HG02763 (cell line): ENCODE measurements at regions not wholly inside any gene's neighbourhood (a gene's known extent, or its start where the extent isn't known, plus 50 kb on each side); places are given as distances from the start of the nearest gene placed in this dataset.

Experiments used
- ATAC-seq: cut with Tn5 transposase; IDR thresholded peaks from one replicate; pipeline ENCODE4 v1.9.1; 2021; ENCODE audit warnings: mild to moderate bottlenecking, moderate library complexity; ENCODE audit not compliant: unreplicated experiment

DNA sequence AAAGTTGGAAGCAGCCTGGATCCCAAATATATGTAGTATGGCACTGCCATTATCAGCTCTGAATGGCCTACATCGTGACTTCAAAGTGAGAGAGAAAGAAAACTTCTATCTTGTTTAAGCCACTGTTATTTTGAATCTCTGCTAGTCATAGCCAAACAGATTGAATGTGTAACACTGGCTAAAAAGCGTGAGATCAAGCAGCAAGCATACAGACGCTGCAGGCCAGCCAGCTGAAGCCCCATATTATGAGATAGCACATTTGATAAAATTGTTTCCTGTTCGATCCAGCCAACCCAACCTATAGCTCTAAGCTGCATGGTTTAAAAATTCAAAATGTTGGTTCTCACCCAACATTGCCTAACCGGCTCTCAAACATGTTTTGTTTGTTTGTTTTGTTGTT, 95.0 kb downstream of the DUSP6 start:
- no peak for ATAC-seq

DNA sequence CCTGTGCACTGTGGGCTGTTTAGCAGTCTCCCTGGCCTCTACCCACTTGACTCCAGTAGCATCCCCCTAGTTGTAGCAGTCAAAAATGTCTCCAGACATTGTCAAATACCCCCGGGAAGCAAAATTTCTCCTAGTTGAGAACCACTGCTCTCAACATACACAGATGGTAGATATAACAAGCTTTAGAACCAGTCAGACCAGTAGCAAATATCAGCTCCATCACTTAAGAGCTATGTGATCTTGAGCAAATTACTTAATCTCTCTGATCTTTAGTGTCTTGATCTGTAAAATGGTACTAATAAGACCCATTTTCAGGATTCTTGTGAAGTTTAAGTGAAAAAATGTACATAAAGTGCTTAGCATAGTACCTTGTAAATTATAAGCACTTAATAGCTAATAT, 96.2 kb downstream of the DUSP6 start:
- ATAC-seq, result no peak

DNA sequence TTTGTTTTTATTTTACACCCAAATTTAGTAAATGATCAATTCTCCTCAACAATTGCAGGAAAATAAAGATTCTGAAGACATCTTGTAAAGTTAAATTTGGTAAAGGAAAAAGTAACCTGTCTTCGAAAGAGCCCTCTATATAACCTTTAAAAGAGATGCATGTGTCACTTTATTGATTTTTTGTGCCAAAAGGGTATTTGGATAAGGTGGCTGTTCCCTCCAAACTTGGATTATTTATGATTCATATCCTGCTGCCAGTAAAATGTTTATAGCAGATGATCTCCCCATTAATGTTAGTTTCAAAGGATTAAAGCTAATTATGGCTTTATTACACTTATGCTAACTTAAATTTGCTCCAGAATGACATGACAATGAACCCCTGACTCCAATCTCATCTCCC, 98.8 kb downstream of the DUSP6 start:
- no peak for ATAC-seq

DNA sequence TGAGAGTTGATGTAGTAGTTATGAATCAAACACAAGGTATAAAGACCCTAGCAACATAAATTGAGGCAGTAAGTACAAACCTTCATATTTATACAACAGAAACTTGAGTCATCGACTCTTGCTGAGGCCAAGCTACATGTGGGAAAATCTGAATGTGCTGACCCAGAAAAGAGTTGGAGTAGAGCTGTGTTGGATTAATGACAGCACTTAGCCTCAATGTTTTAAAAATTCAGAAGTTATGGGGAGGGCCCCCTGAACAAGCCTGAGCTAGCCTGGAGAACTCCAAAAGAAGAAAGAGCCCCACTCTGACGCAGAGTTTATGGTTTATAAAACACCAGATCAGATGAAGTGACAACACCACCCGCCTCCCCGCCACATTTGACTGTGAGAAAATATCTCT, 100.0 kb downstream of the DUSP6 start:
- ATAC-seq, result no peak

DNA sequence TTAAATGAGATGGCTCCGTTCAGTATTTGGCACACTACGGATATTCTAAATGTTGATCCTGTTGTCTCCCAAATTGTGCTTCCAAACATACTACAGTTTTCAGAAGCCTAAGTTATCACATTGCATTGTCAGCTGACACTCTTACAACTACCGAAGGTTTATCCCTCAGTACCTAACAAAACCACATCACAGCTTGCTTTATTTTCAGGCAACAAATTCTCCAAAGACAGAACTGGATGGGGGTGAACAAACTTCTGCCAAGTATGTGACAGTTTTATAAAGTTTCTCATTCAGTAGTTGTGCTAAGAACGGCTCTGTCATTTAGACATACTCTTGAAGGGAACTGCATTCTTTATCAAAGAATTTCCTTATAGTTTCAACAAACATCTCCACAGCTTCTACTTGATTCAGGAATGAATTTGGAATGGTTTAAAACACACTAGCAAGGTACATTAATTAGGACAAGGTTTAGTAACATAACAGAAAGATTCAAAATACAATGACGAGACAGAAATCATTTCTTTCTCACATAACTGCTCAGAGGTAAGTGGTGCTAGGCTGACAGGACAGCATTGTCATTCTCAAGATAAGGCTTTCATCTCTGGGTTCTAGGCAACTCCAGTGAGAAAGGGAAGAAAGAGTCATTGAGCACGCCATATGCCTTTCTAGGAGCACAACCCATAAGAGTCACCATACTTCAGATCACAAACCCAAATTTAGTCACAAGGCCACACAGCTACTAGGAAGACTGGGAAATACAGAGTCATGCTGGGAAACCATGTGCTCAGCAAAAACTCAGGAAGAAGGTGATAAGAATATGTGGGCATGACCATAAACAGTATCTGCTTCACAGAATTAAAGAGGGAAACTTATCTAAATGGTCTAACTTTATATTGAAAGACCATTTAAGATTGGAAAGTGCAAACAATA, 100.7 kb downstream of the DUSP6 start:
- ATAC-seq, result no peak

DNA sequence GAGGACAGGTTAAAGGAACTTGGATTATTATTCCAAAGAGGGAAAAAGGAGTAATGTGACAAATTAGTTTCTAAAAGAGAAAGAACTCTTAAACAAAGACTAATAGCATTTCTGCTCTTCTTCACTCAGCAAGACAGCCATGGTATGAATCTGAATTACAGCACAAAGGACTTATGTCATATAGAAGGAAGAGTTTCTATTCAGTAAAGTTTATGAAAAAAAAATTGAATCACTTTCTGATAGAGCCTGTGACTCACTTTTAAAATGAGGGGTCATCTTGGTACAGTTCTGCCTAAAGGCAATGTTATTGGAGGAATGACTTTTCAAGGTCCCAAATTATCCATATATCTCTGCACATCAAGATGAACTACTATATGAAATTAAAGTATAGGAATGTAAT, 101.7 kb downstream of the DUSP6 start:
- no peak for ATAC-seq

DNA sequence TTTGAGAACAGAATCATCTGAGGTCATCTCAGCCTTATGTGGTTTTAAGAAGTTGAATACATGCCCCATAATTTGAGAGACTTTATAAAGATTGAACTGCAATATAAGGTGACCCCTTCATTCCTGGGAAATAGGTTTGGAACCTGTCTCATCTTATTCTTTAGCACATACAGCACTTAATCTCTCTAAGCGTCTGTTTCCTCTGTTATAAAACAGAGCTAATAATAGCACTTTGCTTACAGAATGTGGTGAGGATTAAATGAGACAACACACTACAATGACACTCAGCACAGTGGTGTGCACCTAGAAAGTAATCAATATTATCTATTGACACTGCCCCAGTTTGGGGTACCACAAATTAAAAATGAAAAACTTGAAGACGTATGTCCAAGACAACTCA, 102.1 kb downstream of the DUSP6 start:
- no peak for ATAC-seq

DNA sequence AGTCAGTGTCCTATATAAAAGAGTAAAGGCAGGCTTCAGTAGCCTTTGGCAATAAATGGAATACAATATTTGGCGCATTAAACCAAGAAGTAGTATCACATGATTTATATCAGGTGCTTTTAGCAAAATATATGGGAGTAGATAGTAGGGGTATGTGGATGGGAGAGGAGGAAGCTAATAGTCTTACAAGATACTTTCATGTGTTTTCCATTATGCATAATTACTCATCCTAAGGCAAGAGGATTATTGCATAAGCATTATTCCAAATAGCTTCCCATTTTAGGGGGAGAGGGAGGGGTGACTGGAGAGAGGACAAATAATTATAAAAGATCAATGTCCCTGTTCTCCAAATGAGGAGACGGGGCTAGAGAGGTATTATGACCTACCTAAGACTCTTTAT, 104.3 kb downstream of the DUSP6 start:
- no peak for ATAC-seq

DNA sequence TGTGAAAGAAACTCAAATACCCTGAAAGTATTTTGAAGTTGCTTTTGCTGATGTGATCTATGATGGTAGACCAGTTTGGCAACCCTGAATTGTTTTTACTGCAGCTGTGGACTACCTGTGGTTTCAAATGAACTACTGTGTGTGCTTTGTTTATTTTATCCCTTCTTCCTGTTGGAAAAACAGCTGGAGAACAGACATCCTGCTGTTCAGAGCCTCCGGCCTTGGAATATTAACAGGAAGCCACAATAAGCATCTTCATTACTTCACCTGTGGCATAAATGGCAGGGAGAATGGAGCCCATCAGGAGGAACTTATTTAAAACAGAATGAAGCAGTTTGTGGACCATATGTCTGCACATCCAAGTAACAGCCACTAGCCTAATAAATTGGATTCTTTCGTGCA, 104.8 kb downstream of the DUSP6 start:
- ATAC-seq, result no peak

DNA sequence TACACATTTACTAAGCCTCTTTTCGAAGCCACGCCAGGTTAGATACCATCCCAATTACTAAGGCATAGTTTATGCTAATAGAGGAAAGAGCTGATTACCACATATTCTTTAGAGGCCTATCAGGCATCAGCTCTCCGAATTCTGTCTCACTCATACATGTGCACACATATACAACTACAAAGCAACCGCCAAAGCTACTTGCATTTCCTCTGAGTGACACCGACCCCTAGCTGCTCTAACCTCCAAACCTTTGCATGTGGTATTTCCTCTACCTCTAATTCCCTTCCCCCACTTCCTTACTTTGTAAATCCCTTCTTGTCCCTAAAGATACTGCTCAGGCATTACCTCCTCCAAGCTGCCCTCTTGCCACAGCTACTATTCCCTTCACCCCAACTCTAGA, 107.2 kb downstream of the DUSP6 start:
- ATAC-seq, result no peak

DNA sequence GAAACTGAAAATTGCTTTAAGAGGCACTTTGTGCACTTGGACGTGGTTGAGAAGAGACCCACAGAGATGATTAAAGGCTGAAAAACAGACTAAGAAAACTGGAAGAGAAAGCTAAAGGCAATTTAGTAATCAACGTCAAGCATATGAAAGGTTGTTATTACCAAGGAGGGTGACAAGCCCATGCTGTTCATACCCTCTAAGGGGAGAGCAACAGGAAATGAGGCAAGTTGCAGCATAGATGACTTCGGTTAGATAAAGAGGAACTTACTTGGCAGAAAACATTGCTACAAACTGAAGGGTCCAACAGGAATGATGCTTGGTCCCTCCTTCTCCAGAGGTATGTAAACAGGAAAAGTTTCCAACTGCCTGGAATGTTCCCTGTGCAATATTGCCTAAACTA, 107.8 kb downstream of the DUSP6 start:
- no peak for ATAC-seq

DNA sequence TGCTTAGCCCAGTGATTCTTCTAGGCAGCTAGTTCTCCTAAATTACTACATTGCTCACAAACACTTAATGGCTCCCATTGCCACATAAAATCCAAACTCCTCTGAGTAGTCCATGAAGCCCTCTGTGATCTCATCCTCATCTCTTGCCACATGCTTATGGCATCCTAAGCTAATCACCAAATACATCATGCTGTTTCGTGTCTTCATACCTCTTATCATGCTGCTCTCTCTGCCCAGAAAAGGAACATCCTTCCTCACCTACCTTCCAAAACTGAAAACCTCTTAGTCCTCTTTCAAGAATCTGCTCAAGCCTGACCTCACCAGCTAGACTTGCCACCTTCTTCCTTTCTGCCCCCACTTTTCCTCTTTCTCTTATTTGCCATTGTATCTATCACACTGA, 108.5 kb downstream of the DUSP6 start:
- no peak for ATAC-seq

DNA sequence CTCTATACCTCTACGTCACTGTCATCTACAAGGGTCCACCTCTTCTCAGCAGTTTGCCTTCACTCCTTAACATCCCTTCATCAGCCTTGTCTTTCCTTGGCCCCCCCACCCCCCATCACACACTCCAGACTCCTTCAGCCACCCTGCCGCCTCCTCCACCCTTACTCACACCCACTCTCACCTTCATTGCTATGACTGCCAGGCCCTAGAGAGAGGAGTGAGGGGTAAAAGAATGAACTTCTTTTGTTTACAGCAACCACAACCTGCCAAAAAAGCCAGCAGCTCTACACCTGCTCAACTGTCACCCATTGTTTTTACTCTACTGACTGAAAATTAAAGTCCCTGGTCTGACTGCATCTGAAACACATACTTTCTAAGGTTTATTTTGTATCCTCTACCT, 112.8 kb downstream of the DUSP6 start:
- ATAC-seq, result no peak

DNA sequence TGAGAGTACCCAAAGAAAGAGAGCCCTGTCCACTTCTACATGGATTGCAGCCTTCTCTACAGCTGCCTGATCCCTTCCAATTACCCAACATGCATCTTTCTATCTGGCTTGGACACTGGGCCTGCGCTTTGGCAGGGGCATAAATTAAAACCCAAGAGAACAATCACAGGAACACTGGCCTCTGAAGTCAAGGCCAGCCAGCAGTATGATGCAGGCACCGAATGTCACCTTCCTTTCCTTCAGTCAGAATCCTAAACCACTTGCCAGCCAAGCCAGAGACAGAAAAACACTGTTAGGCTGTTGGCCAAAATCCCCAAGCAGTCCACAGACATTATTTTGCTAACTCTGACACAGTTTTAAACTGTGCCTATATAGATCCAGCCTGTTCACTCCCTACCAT, 113.7 kb downstream of the DUSP6 start:
- ATAC-seq, result no peak

DNA sequence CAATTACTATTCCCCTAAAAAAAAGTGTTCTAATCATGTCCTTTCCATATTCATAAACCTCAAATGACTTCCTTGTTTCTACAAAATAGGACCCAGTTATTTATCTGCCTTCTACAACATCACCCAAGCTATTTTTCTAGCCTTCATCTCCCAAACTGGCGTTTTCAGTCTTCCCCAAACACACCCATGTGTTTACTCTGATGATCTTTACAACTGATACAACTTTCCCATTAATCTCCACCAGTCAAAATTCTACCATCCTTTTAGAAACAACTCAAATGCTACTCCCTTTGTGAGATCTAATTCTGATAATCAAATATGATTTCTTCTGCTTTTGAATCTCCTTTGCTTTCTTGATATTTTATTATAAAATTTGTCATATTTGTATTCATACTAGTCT, 114.5 kb downstream of the DUSP6 start:
- ATAC-seq, result no peak

DNA sequence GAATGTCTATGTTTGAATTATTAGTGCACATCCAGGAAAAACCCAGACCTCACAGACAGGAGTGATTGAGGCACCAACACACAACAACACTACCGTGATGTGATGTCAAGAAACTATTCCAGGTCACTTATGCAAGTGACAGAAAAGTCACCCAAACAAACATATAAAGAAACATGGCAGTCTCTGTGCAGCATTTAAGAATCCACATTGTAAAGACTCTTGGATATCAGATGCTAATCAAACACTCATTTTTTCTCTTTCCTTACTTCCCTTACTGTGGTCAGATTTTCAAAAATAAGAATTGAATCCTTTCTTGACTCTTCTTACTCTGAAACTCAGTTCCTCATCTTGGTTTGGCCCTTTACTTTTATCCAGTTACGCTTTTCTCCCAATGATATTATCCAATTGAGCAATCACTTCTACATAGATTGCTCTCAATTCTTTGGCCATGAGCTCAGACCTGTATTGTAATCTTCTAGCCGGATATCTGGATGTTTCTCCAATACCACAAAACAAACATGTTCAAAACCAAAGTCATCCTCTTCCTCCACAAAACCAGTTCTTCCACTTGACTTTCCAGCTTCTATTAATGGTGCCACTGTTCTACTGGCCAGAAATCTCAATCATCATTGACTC, 115.4 kb downstream of the DUSP6 start:
- ATAC-seq, result no peak

DNA sequence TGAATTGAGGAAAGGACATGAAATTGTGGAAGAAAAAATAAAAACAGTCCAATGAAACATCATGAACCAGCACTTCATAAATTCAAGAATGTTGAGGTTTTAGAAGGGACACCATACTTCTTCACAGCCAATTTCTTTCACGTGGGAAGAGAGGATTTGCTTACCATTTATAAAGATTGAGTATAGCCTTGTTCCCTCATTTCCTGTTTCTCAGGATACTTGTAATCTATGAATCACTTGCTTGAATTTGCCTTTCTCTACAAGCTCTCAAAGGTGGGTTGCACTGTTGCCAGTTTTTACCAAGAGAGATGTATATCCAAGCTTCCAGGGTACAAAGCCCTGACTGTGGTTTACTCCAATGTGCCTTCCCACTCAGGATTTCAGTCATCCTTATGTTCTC, 116.1 kb downstream of the DUSP6 start:
- ATAC-seq, result no peak

DNA sequence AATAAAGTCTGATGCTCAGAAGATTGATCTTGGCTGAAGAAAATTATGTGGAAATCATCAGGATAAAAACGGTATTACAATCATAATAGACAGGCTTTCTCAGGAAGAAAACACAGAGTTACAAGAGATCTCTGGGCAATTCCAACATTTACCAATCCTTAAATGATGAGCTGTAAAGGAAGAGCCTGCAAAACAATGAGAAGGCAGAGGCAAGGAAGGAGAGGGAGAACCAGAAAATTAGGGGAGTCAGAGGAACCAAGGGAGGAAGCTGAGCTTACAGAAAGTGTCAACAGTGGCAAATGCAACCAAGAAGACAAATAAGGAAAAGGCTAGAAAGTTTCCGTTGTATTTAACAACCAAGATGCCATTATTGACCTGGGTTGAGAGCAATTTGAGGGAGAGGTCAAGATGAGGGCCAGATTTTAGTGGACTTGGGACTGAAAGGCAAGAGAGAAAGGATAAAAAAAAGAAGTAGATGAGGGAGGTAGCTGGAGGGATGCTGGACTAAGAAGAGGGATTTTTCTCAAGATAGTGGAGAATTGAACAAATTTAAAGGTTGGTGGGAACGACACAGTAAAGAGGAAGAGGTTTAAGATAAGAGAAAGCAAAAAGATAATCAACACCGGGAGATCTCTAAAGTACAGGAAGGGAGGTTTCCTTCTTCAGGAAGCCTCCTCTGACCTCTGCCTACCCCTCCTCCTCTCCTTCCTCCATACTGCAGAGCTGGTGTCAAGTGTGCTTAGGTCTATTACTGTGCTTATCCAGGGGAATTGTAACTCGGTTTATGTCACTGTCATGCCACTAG, 116.9 kb downstream of the DUSP6 start:
- no peak for ATAC-seq

DNA sequence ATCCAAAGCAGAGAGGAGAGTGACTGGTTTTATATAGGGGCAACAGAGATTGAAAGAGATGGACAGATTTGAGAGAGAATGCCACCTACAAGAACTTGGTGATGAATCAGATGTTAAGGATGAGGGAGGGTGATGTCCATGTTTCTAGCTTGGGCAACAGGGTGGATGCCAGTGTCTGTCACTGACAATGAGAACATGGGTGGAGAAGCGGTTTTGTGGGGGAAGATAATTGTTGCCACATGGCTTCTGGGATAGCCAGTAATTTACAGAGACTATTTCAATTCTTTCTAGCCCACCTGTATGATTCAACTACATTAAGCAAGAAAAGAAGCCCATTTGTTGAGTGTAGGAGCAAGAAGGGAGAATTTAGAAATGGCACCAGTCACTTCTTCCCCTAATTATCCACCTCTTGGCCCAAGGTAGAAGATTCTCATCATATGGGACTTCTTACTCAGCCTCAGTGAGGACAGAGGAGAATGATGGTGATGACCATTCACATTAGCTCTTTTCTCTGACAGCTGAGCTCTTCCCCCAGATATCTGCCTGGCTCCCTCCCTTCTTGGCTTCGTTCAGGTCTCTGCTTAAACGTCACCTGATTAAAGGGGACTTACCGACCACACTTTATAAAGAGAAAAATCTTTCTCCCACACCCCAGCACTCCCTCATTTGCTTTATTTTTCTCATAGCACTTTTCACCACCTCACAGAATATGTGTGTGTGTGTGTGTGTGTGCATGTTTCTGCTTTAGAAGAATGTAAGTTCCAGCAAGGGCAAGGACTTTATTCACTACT, 117.8 kb downstream of the DUSP6 start:
- no peak for ATAC-seq

DNA sequence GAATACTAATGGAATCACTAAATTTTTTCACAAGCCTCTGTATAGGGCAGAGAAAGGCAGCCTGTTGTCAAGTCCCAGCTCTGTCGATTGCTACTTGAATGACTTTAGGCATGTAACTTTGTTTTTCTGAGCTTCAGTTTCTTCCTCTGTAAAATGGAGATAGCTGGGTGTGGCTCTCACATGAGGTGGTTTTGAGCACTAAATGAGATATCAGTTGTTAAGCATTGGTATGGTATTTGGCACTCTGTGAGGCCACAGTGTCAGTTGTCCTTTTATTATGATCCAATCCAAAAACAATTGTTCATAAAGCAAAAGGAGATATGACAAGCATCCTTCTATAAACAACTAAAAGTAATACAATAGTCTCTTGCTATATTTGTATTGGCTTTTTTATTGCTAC, 120.6 kb downstream of the DUSP6 start:
- no peak for ATAC-seq
